ENCODE measurements at regions not wholly inside any gene's neighbourhood (a gene's known extent, or its start where the extent isn't known, plus 50 kb on each side); places are given as distances from the start of the nearest gene placed in this dataset.
"Not testable (repeated sequence)": the region's sequence is repeated elsewhere in the genome, so short reads cannot be mapped to it uniquely, and the experiment has no call there.

- DNase-seq (ENCODE audit: low read depth in 2 of 2), result no peak
Measured at GRCh38 chr2:239804161-239805042, 220.7 kb downstream of the NDUFA10 start.

GRCh38 chr2:239803766-239804115 is 221.4 kb downstream of the NDUFA10 start:
- no peak for DNase-seq (ENCODE audit: low read depth in 2 of 2)

GRCh38 chr2:239803102-239803765 is 221.9 kb downstream of the NDUFA10 start:
- no peak for DNase-seq (ENCODE audit: low read depth in 2 of 2)

GRCh38 chr2:239802185-239802649 is 222.9 kb downstream of the NDUFA10 start:
- DNase-seq (ENCODE audit: low read depth in 2 of 2), result no peak

- DNase-seq (ENCODE audit: low read depth in 2 of 2), result no peak
Measured at GRCh38 chr2:239801404-239802184, 223.5 kb downstream of the NDUFA10 start.

- DNase-seq (ENCODE audit: low read depth in 2 of 2), result no peak
Measured at GRCh38 chr2:239800785-239801386, 224.3 kb downstream of the NDUFA10 start.

- no peak for DNase-seq (ENCODE audit: low read depth in 2 of 2)
Measured at GRCh38 chr2:239797316-239797715, 227.8 kb downstream of the NDUFA10 start.

- not testable (repeated sequence) for DNase-seq (ENCODE audit: low read depth in 2 of 2)
Measured at GRCh38 chr2:239795761-239796160, 229.4 kb downstream of the NDUFA10 start.

GRCh38 chr2:239793836-239794235 is 231.3 kb downstream of the NDUFA10 start:
- DNase-seq (ENCODE audit: low read depth in 2 of 2), result no peak

GRCh38 chr2:239793086-239793485 is 232.1 kb downstream of the NDUFA10 start:
- DNase-seq (ENCODE audit: low read depth in 2 of 2), result no peak

GRCh38 chr2:239792405-239793084 is 232.6 kb downstream of the NDUFA10 start:
- no peak for DNase-seq (ENCODE audit: low read depth in 2 of 2)

- no peak for DNase-seq (ENCODE audit: low read depth in 2 of 2)
Measured at GRCh38 chr2:239791526-239792404, 233.4 kb downstream of the NDUFA10 start.

GRCh38 chr2:239790721-239791120 is 234.4 kb downstream of the NDUFA10 start:
- no peak for DNase-seq (ENCODE audit: low read depth in 2 of 2)

- DNase-seq (ENCODE audit: low read depth in 2 of 2), result no peak
Measured at GRCh38 chr2:239790313-239790712, 234.8 kb downstream of the NDUFA10 start.

- DNase-seq (ENCODE audit: low read depth in 2 of 2), result no peak
Measured at GRCh38 chr2:239789711-239790110, 235.4 kb downstream of the NDUFA10 start.

- DNase-seq (ENCODE audit: low read depth in 2 of 2), result no peak
Measured at GRCh38 chr2:239788576-239789098, 236.5 kb downstream of the NDUFA10 start.

- no peak for DNase-seq (ENCODE audit: low read depth in 2 of 2)
Measured at GRCh38 chr2:239787538-239788050, 237.5 kb downstream of the NDUFA10 start.

GRCh38 chr2:239786791-239787190 is 238.4 kb downstream of the NDUFA10 start:
- no peak for DNase-seq (ENCODE audit: low read depth in 2 of 2)

- no peak for DNase-seq (ENCODE audit: low read depth in 2 of 2)
Measured at GRCh38 chr2:239781454-239781853, 243.7 kb downstream of the NDUFA10 start.
